ENCODE measurements at regions not wholly inside any gene's neighbourhood (a gene's known extent, or its start where the extent isn't known, plus 50 kb on each side); places are given as distances from the start of the nearest gene placed in this dataset.

DNA sequence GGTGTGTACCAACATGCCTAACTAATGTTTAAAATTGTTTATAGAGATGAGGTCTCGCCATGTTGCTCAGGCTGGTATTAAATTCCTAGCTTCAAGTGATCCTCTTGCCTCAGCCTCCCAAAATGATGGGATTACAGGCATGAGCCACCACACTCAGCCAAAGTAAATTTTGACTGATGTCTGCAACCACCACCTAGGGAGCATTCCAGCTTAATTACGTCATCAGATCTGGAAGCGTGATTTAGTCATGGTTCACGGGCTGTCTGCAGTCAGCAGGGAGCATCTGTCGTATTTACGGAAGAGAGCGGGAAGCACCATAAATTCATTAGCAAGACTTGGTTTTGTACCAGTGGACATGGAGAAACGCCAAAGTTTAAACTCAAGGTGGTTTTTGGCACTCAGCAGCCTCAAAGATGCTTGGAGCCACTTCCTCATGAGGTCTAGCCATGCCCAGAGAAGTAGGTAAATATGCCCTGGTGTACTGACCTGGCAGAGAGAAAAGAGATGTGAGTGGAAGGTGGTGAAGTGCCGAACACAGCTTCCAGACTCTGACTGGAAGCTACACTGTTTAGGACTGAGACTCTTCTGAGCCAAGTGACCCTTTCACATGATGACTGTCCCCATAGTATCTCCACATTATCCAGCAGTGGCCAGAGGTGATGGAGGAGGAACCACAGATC, 60.8 kb upstream of the SLC35F3 start:
- H3K36me3 ChIP-seq (ENCODE audit: control insufficient read depth in 2 of 3, insufficient read depth in 3 of 3, low read length in 3 of 3), result no peaks in the 10 kb centered on the region
- H3K9ac ChIP-seq (ENCODE audit: low read length in 3 of 3), result no peak overlapping the region
- no peak for FAIRE-seq
- no peaks in the 10 kb centered on the region for H3K27me3 ChIP-seq (ENCODE audit: control insufficient read depth, insufficient read depth, low read length)
- intact Hi-C loops (cut with DNase I), result no loop called here
- TF ChIP-seq, protein P1, sequence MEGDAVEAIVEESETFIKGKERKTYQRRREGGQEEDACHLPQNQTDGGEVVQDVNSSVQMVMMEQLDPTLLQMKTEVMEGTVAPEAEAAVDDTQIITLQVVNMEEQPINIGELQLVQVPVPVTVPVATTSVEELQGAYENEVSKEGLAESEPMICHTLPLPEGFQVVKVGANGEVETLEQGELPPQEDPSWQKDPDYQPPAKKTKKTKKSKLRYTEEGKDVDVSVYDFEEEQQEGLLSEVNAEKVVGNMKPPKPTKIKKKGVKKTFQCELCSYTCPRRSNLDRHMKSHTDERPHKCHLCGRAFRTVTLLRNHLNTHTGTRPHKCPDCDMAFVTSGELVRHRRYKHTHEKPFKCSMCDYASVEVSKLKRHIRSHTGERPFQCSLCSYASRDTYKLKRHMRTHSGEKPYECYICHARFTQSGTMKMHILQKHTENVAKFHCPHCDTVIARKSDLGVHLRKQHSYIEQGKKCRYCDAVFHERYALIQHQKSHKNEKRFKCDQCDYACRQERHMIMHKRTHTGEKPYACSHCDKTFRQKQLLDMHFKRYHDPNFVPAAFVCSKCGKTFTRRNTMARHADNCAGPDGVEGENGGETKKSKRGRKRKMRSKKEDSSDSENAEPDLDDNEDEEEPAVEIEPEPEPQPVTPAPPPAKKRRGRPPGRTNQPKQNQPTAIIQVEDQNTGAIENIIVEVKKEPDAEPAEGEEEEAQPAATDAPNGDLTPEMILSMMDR (IDR thresholded peaks at IDR 0.05; ENCODE audit: borderline replicate concordance, extremely low read depth, insufficient read depth), result no peak
- H3K4me1 ChIP-seq (ENCODE audit: control insufficient read depth in 2 of 3, insufficient read depth in 2 of 3, low read depth in 1 of 3, low read length in 3 of 3), result no peaks in the 10 kb centered on the region
- H3K27ac ChIP-seq (ENCODE audit: low read depth in 2 of 2, low read length in 2 of 2), result no peak overlapping the region
- peak in 3 of 5 donors; percentile 18 to 51 (median 22) for DNase-seq
- no peaks in the 10 kb centered on the region for H3K9me3 ChIP-seq (ENCODE audit: control insufficient read depth in 2 of 3, insufficient read depth in 1 of 3, low read length in 3 of 3)
- no peak overlapping the region for H3K4me3 ChIP-seq (ENCODE audit: low read length in 3 of 3)

DNA sequence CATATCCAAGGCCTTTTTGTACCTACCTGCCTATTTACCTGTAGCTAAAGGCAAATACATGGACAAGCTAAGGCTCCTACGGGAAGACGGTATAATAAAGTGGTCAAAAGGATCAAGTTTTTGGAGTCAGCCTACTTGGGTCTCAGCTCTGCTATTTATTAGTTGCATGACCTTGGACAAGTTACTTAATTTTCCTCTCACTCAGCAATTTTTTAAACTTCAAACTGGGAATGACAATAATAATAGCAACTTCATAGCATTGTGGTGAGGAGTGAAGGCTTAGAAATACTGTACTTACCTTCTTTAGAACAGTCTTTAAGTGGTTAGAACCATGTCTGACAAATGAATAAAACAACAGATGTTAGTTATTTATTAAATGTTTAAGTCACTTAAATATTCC, 60.2 kb upstream of the SLC35F3 start:
- TF ChIP-seq, protein P1 (IDR thresholded peaks at IDR 0.05; ENCODE audit: borderline replicate concordance, extremely low read depth, insufficient read depth), result no peak
- Histone ChIP-seq H3K4me3 (ENCODE audit: low read length in 3 of 3) (no peak overlapping the region), H3K4me1 (ENCODE audit: control insufficient read depth in 2 of 3, insufficient read depth in 2 of 3, low read depth in 1 of 3, low read length in 3 of 3) (no peaks in the 10 kb centered on the region), H3K9me3 (ENCODE audit: control insufficient read depth in 2 of 3, insufficient read depth in 1 of 3, low read length in 3 of 3) (peaks cover 0 to 5% (median 0%) of the 10 kb centered on the region in 3 donors), H3K36me3 (ENCODE audit: control insufficient read depth in 2 of 3, insufficient read depth in 3 of 3, low read length in 3 of 3) (no peaks in the 10 kb centered on the region), H3K27me3 (ENCODE audit: control insufficient read depth, insufficient read depth, low read length) (no peaks in the 10 kb centered on the region), H3K27ac (ENCODE audit: low read depth in 2 of 2, low read length in 2 of 2) (no peak overlapping the region), H3K9ac (ENCODE audit: low read length in 3 of 3) (no peak overlapping the region)
- DNase-seq (no peak), FAIRE-seq (no peak)
- intact Hi-C loops (cut with DNase I), result no loop called here

DNA sequence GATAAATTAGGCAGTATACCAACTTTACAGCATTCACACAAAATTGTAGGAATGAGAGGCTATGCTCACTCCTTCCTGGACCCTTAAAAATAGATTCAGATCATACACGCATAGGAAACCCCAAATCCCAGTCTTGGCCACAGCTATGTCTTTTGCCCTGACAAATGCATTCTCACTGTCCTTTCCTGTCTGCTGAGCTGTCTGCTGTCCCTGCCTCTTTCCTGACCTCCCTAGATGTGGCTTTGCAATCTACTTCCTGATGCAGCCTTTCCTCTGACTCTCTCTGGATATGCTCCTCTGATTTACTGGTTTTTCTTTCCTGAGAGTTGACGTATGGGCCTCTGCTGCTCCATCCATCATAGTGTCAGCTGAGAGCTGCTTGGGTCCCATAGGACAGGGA, 59.8 kb upstream of the SLC35F3 start:
- H3K4me3 ChIP-seq (ENCODE audit: low read length in 3 of 3), result no peak overlapping the region
- no peaks in the 10 kb centered on the region for H3K27me3 ChIP-seq (ENCODE audit: control insufficient read depth, insufficient read depth, low read length)
- no peak overlapping the region for H3K9ac ChIP-seq (ENCODE audit: low read length in 3 of 3)
- FAIRE-seq, result no peak
- H3K4me1 ChIP-seq (ENCODE audit: control insufficient read depth in 2 of 3, insufficient read depth in 2 of 3, low read depth in 1 of 3, low read length in 3 of 3), result no peaks in the 10 kb centered on the region
- no peak overlapping the region for H3K27ac ChIP-seq (ENCODE audit: low read depth in 2 of 2, low read length in 2 of 2)
- intact Hi-C loops (cut with DNase I), result no loop called here
- TF ChIP-seq, protein P1 (IDR thresholded peaks at IDR 0.05; ENCODE audit: borderline replicate concordance, extremely low read depth, insufficient read depth), result no peak
- H3K36me3 ChIP-seq (ENCODE audit: control insufficient read depth in 2 of 3, insufficient read depth in 3 of 3, low read length in 3 of 3), result no peaks in the 10 kb centered on the region
- H3K9me3 ChIP-seq (ENCODE audit: control insufficient read depth in 2 of 3, insufficient read depth in 1 of 3, low read length in 3 of 3), result peaks cover 0 to 6% (median 0%) of the 10 kb centered on the region in 3 donors
- DNase-seq, result peak in 3 of 5 donors; percentile 12 to 49 (median 14)

Data from kidney (tissue), 13 donors.